ENCODE measurements at regions not wholly inside any gene's neighbourhood (a gene's known extent, or its start where the extent isn't known, plus 50 kb on each side); places are given as distances from the start of the nearest gene placed in this dataset.

DNA sequence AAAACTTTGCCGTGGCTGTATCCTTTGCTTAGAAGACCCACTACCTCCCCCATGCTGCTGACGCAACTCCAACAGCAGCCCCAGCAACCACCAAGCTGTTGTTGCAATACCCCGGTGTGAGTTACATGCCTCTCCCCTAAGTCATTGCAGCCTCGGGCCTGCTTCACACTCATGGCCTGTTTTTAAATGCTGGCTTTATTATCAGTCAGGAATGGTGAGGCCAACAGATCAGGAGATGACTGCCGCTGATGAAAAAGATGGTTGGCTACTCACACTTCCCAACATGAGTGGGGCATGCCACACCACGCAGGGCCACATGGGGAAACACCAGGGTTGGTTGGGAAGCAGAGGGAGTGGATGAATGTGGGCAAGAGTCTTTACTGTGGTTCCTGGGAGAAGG, 171.5 kb upstream of the SYT13 start:
- peaks cover 14% of the 10 kb centered on the region for H3K27me3 Mint-ChIP-seq (ENCODE audit: low read depth)
- no peaks in the 10 kb centered on the region for H3K36me3 Mint-ChIP-seq (ENCODE audit: low read depth)
- H3K9me3 Mint-ChIP-seq = peaks cover 5% of the 10 kb centered on the region
- no peak overlapping the region for H3K27ac Mint-ChIP-seq
- peaks cover 5% of the 10 kb centered on the region for H3K4me1 Mint-ChIP-seq
- no peak overlapping the region for H3K4me3 Mint-ChIP-seq
- TF ChIP-seq, protein P1, sequence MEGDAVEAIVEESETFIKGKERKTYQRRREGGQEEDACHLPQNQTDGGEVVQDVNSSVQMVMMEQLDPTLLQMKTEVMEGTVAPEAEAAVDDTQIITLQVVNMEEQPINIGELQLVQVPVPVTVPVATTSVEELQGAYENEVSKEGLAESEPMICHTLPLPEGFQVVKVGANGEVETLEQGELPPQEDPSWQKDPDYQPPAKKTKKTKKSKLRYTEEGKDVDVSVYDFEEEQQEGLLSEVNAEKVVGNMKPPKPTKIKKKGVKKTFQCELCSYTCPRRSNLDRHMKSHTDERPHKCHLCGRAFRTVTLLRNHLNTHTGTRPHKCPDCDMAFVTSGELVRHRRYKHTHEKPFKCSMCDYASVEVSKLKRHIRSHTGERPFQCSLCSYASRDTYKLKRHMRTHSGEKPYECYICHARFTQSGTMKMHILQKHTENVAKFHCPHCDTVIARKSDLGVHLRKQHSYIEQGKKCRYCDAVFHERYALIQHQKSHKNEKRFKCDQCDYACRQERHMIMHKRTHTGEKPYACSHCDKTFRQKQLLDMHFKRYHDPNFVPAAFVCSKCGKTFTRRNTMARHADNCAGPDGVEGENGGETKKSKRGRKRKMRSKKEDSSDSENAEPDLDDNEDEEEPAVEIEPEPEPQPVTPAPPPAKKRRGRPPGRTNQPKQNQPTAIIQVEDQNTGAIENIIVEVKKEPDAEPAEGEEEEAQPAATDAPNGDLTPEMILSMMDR (IDR thresholded peaks at IDR 0.05; ENCODE audit: unreplicated experiment in 3 of 3) = no peak

DNA sequence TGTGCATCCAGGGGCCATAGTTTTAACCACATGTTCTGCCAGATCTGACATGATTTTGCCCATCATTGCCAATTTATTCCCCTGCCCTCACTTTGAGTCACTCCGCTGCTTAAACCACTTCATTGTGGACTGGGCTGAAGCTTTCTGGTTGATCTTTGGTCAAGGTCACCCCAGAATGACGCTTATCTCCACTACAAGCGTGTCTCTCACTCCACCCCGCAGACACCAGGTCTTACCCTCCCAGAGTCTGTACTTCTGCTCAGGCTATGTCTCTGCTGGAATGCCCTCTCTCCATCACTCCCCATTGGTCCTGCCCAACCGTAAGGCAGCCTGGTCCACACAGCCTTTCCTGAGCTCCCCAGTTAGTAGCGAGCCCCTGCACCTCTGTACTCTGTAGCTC, 170.5 kb upstream of the SYT13 start:
- H3K4me3 Mint-ChIP-seq = no peak overlapping the region
- TF ChIP-seq, protein P1 (IDR thresholded peaks at IDR 0.05; ENCODE audit: unreplicated experiment in 3 of 3) = no peak
- peaks cover 5% of the 10 kb centered on the region for H3K9me3 Mint-ChIP-seq
- H3K27ac Mint-ChIP-seq = peak overlapping the region in 1 of 3 experiments; percentile 1
- peaks cover 5% of the 10 kb centered on the region for H3K4me1 Mint-ChIP-seq
- peaks cover 14% of the 10 kb centered on the region for H3K27me3 Mint-ChIP-seq (ENCODE audit: low read depth)
- H3K36me3 Mint-ChIP-seq (ENCODE audit: low read depth) = no peaks in the 10 kb centered on the region

DNA sequence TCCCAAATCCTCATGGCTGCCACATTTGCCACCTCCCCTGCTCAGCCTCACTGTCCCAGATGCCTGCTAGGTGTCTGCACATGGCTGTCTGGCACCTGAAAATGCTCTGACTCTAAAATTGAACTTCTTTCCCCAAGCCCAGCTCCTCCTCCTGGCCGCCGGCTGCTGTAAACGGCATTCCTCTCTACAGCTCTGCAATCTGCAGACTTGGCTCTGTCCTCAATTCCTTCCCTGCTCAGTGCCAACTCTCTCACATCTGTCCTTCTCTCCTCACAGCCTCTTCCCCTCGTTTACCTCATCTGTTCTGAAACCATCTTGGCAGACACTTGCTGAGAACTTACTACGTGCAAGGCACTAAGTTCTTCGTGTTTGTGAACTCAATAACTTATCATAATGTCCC, 169.4 kb upstream of the SYT13 start:
- TF ChIP-seq, protein P1 (IDR thresholded peaks at IDR 0.05; ENCODE audit: unreplicated experiment in 3 of 3) = no peak
- Mint-ChIP-seq H3K9me3 (peaks cover 5% of the 10 kb centered on the region), H3K4me3 (no peak overlapping the region), H3K27me3 (ENCODE audit: low read depth) (peaks cover 10% of the 10 kb centered on the region), H3K27ac (no peak overlapping the region), H3K36me3 (ENCODE audit: low read depth) (no peaks in the 10 kb centered on the region), H3K4me1 (peaks cover 5% of the 10 kb centered on the region)

DNA sequence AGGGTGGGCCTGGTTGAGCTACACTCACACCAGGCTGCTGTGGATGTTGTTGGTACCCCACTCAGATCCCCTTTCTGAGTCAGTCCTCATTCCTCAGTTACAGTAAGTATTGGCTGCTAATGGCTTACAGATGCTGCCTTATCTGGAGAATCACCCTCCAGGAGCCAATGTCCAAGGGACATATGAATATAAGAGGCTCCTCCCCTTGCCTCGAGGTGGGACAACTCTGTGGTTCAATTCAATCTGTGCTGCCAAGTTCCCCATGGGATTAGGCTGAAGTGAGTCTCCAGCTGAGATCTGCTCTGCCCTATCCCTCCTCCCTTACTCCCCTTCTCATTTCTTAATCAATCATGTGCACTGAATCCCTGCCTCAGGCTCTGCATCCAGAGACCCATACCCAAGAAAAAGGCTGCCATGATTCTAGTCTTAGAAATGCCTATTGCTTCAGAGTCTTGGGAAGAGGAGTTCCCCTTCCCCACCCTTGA, 168.8 kb upstream of the SYT13 start:
- H3K36me3 Mint-ChIP-seq (ENCODE audit: low read depth) = no peaks in the 10 kb centered on the region
- H3K9me3 Mint-ChIP-seq = peaks cover 5% of the 10 kb centered on the region
- no peak overlapping the region for H3K27ac Mint-ChIP-seq
- peaks cover 6% of the 10 kb centered on the region for H3K27me3 Mint-ChIP-seq (ENCODE audit: low read depth)
- peaks cover 5% of the 10 kb centered on the region for H3K4me1 Mint-ChIP-seq
- TF ChIP-seq, protein P1 (IDR thresholded peaks at IDR 0.05; ENCODE audit: unreplicated experiment in 3 of 3) = no peak
- no peak overlapping the region for H3K4me3 Mint-ChIP-seq

DNA sequence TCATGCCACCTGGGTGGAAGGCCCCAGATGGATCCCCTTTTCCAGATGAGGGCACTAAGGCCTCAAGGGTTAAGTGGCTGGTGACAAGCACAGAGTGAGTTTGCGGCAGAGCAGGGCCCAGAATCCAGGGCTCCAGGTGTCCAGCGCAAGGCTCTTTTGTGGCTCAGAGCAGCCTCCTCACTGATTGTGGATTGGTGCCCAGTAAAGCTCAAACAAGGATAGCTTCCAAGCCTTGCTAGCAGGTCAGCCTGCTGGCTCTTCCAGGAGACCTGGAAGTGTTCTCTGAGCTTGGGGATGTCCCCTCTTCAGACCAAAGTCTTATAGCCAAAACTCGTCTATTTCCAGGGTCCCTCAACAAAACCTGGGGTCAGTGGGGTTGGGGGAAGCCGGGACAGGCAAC, 167.6 kb upstream of the SYT13 start:
- H3K27me3 Mint-ChIP-seq (ENCODE audit: low read depth) = peaks cover 11% of the 10 kb centered on the region
- TF ChIP-seq, protein P1 (IDR thresholded peaks at IDR 0.05; ENCODE audit: unreplicated experiment in 3 of 3) = no peak
- H3K4me1 Mint-ChIP-seq = peaks cover 1% of the 10 kb centered on the region
- peaks cover 5% of the 10 kb centered on the region for H3K9me3 Mint-ChIP-seq
- no peak overlapping the region for H3K27ac Mint-ChIP-seq
- H3K4me3 Mint-ChIP-seq = no peak overlapping the region
- H3K36me3 Mint-ChIP-seq (ENCODE audit: low read depth) = no peaks in the 10 kb centered on the region

DNA sequence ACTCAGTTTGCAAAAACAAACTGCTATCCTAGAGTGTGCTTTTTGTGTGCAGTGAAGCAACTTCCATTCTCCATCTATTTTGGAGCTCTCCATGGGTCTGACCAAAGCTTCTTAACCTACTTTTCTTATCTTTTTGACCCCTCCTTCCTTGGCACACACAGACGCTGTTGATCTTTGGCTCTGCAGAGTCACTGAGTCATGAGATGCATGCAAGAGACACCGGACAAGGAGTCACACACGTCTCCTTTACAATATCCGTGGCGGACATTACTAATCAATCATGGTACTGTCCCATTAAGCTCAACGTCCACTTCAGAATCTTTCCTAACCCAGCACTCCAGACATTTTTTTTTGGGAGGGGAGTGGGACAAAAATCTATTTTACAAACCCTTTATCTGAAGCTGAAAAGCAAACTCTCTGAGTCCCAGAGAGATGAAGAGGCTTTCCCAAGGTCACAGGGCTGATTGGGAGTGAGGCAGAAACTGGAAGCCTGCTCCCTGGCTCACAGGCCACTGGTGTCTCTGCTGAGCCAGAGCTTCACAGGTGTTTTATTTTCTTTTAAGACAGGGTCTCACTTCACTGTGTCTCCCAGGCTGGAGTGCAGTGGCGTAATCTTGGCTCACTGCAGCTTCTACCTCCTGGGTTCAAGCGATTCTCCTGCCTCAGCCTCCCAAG, 165.8 kb upstream of the SYT13 start:
- H3K27ac Mint-ChIP-seq = no peak overlapping the region
- H3K36me3 Mint-ChIP-seq (ENCODE audit: low read depth) = no peaks in the 10 kb centered on the region
- H3K9me3 Mint-ChIP-seq = peaks cover 5% of the 10 kb centered on the region
- H3K27me3 Mint-ChIP-seq (ENCODE audit: low read depth) = peaks cover 8% of the 10 kb centered on the region
- H3K4me3 Mint-ChIP-seq = no peak overlapping the region
- peaks cover 5% of the 10 kb centered on the region for H3K4me1 Mint-ChIP-seq
- TF ChIP-seq, protein P1 (IDR thresholded peaks at IDR 0.05; ENCODE audit: unreplicated experiment in 3 of 3) = no peak
